ENCODE measurements at regions not wholly inside any gene's neighbourhood (a gene's known extent, or its start where the extent isn't known, plus 50 kb on each side); places are given as distances from the start of the nearest gene placed in this dataset.

- DNase-seq (ENCODE audit: low spot score): no peak
These were observed 452.9 kb downstream of the GRXCR1 start for GRCh38 chr4:43345323-43345925.

- no peak for DNase-seq (ENCODE audit: low spot score)
These were observed 456.1 kb downstream of the GRXCR1 start for GRCh38 chr4:43348591-43348990.

- DNase-seq (ENCODE audit: low spot score): no peak
These were observed 459.7 kb downstream of the GRXCR1 start for GRCh38 chr4:43351970-43352806.

- no peak for DNase-seq (ENCODE audit: low spot score)
These were observed 460.3 kb downstream of the GRXCR1 start for GRCh38 chr4:43352859-43353258.

- DNase-seq (ENCODE audit: low spot score): no peak
These were observed 461.0 kb downstream of the GRXCR1 start for GRCh38 chr4:43353552-43353951.

- no peak for DNase-seq (ENCODE audit: low spot score)
These were observed 464.3 kb downstream of the GRXCR1 start for GRCh38 chr4:43356786-43357185.

- no peak for DNase-seq (ENCODE audit: low spot score)
These were observed 464.9 kb downstream of the GRXCR1 start for GRCh38 chr4:43357252-43357974.

- no peak for DNase-seq (ENCODE audit: low spot score)
These were observed 467.8 kb downstream of the GRXCR1 start for GRCh38 chr4:43360296-43360695.

- DNase-seq (ENCODE audit: low spot score): no peak
These were observed 470.5 kb downstream of the GRXCR1 start for GRCh38 chr4:43362875-43363636.

GRCh38 chr4:43369036-43369594 is 476.6 kb downstream of the GRXCR1 start:
- DNase-seq (ENCODE audit: low spot score): no peak

GRCh38 chr4:43373201-43373600 is 480.7 kb downstream of the GRXCR1 start:
- DNase-seq (ENCODE audit: low spot score): no peak

- DNase-seq (ENCODE audit: low spot score): no peak
These were observed 481.8 kb downstream of the GRXCR1 start for GRCh38 chr4:43374216-43374751.

GRCh38 chr4:43379016-43379415 is 486.5 kb downstream of the GRXCR1 start:
- no peak for DNase-seq (ENCODE audit: low spot score)

GRCh38 chr4:43380093-43380492 is 487.6 kb downstream of the GRXCR1 start:
- no peak for DNase-seq (ENCODE audit: low spot score)

GRCh38 chr4:43391069-43391468 is 498.6 kb downstream of the GRXCR1 start:
- no peak for DNase-seq (ENCODE audit: low spot score)

- no peak for DNase-seq (ENCODE audit: low spot score)
These were observed 502.5 kb downstream of the GRXCR1 start for GRCh38 chr4:43394976-43395375.

- DNase-seq (ENCODE audit: low spot score): no peak
These were observed 507.2 kb downstream of the GRXCR1 start for GRCh38 chr4:43399726-43400125.

GRCh38 chr4:43402393-43402792 is 509.9 kb downstream of the GRXCR1 start:
- no peak for DNase-seq (ENCODE audit: low spot score)

GRCh38 chr4:43410636-43411035 is 518.1 kb downstream of the GRXCR1 start:
- DNase-seq (ENCODE audit: low spot score): no peak

GRCh38 chr4:43411226-43411625 is 518.7 kb downstream of the GRXCR1 start:
- DNase-seq (ENCODE audit: low spot score): no peak

- no peak for DNase-seq (ENCODE audit: low spot score)
These were observed 530.8 kb downstream of the GRXCR1 start for GRCh38 chr4:43423276-43423675.

- DNase-seq (ENCODE audit: low spot score): no peak
These were observed 532.7 kb downstream of the GRXCR1 start for GRCh38 chr4:43425206-43425605.
